DND-41 (cell line): ENCODE measurements at regions not wholly inside any gene's neighbourhood (a gene's known extent, or its start where the extent isn't known, plus 50 kb on each side); places are given as distances from the start of the nearest gene placed in this dataset.

ENCODE experiments used
- ATAC-seq: fragments of 200-7000 bp; cut with Tn5 transposase; 3 replicates; pipeline ENCODE4 v1.9.1; 2021; ENCODE audit warnings: low read depth; ENCODE audit not compliant: insufficient read depth
- DNase-seq: peaks from one replicate; pipeline ENCODE4 v3.0.0-alpha.2; 2020
- H2AFZ ChIP-seq: 2 replicates; pipeline ENCODE4 v1.6.0; 2012; ENCODE audit warnings: low read depth, low read length
- H3K27ac ChIP-seq: 2 replicates; pipeline ENCODE4 v1.5.1; 2012; ENCODE audit warnings: low read length, inconsistent platforms
- H3K27me3 ChIP-seq: fragments of 200-600 bp; sonication (generic); 2 replicates; pipeline ENCODE4 v1.6.0; 2012; ENCODE audit warnings: low read length, mild to moderate bottlenecking, inconsistent platforms; ENCODE audit not compliant: insufficient read depth, poor library complexity
- H3K36me3 ChIP-seq: 2 replicates; pipeline ENCODE4 v1.5.1; 2012; ENCODE audit warnings: low read length, inconsistent platforms; ENCODE audit not compliant: insufficient read depth
- H3K4me1 ChIP-seq: 2 replicates; pipeline ENCODE4 v1.5.1; 2012; ENCODE audit warnings: mild to moderate bottlenecking, low read length; ENCODE audit not compliant: insufficient read depth
- H3K4me2 ChIP-seq: 2 replicates; pipeline ENCODE4 v1.6.0; 2012; ENCODE audit warnings: mild to moderate bottlenecking, moderate library complexity, low read length, inconsistent platforms; ENCODE audit not compliant: insufficient read depth
- H3K4me3 ChIP-seq, 2 experiments: fragments of 200-600 bp in 1 of 2; shearing (Covaris generic) in 1 of 2; 2 replicates each; pipeline ENCODE4 v1.5.1; 2012 to 2016; ENCODE audit warnings: inconsistent platforms in 2 of 2, low read length in 2 of 2, mild to moderate bottlenecking in 2 of 2, low read depth in 1 of 2, moderate library complexity in 1 of 2
- H3K79me2 ChIP-seq: 2 replicates; pipeline ENCODE4 v1.6.0; 2012; ENCODE audit warnings: low read length, inconsistent platforms; ENCODE audit not compliant: insufficient read depth
- H3K9ac ChIP-seq: 2 replicates; pipeline ENCODE4 v1.6.0; 2012; ENCODE audit warnings: low read depth, mild to moderate bottlenecking, inconsistent platforms, low read length, moderate library complexity
- H3K9me3 ChIP-seq: 2 replicates; pipeline ENCODE4 v1.5.1; 2012; ENCODE audit warnings: low read length, moderate library complexity, mild to moderate bottlenecking, inconsistent platforms; ENCODE audit not compliant: insufficient read depth, severe bottlenecking
- H4K20me1 ChIP-seq: 2 replicates; pipeline ENCODE4 v1.6.0; 2012; ENCODE audit warnings: low read length; ENCODE audit not compliant: insufficient read depth
- CTCF ChIP-seq: IDR thresholded peaks from 2 replicates; pipeline ENCODE4 v1.5.1; 2012; ENCODE audit warnings: borderline replicate concordance, low read length, moderate library complexity, mild to moderate bottlenecking; ENCODE audit not compliant: poor library complexity, severe bottlenecking; ENCODE audit errors: extremely low read depth
- EZH2 ChIP-seq: IDR thresholded peaks from 3 replicates; pipeline ENCODE4 v1.6.1; 2012; ENCODE audit warnings: borderline replicate concordance, low read depth, mild to moderate bottlenecking, moderate library complexity, low read length, inconsistent platforms; ENCODE audit not compliant: severe bottlenecking

DNA sequence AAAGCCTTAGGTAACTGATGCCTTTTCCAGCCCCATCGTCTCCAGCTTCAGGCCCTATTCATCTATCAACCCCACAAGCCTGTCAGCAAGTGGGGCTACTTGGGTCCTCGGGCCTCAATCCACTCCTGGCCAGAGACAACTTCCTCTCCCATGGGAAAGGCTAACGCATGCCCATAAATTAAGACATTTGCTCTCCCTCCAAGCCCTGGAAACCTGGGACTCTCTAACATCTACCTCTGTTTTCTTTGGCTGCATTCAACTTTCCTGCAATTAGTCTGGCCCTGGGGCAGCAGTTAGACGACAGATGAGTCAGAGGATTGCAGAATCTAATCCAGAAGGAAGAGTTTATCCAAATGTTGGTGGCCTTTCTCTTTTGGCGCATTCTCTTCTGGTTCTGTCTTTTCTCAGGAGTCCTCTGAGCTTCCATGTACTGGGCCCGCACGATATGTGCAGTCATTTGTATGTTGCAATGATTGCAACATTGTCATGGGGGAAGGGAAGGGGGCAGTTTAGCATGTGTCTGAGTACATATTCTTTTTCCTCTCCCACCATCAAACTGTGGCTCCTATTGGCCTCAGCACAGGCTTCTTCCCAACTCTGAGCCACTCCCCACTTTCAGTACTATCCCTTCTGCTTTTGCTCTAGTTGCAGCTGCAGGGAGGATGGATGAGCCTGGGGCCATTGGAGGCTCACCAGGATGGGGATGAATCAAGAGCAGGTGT, 54.4 kb downstream of the NAV1 start:
- H3K27me3 ChIP-seq = peaks cover 8% of the 10 kb centered on the region
- no peaks in the 10 kb centered on the region for H3K36me3 ChIP-seq
- no peaks in the 10 kb centered on the region for H3K9me3 ChIP-seq
- no peak overlapping the region for H3K4me3 ChIP-seq
- peaks cover 18% of the 10 kb centered on the region for H4K20me1 ChIP-seq
- DNase-seq (no peak), ATAC-seq (no peak)
- no peaks in the 10 kb centered on the region for H3K4me1 ChIP-seq
- no peaks in the 10 kb centered on the region for H3K79me2 ChIP-seq
- no peak for TF ChIP-seq CTCF
- no peak for TF ChIP-seq EZH2
- no peak overlapping the region for H3K27ac ChIP-seq
- H3K4me2 ChIP-seq = no peak overlapping the region
- H2AFZ ChIP-seq = no peak overlapping the region
- no peak overlapping the region for H3K9ac ChIP-seq

GRCh38 chr1:201594575-201595245, 55.8 kb downstream of the NAV1 start:
- Histone ChIP-seq H3K27me3 (peaks cover 8% of the 10 kb centered on the region), H3K27ac (no peak overlapping the region), H2AFZ (no peak overlapping the region), H3K4me2 (no peak overlapping the region), H3K4me3 (no peak overlapping the region), H3K36me3 (no peaks in the 10 kb centered on the region), H3K9me3 (no peaks in the 10 kb centered on the region), H4K20me1 (peaks cover 20% of the 10 kb centered on the region), H3K4me1 (no peaks in the 10 kb centered on the region), H3K9ac (no peak overlapping the region), H3K79me2 (no peaks in the 10 kb centered on the region)
- ATAC-seq (peak; percentile 80), DNase-seq (peak; percentile 57)
- TF ChIP-seq EZH2 = no peak
- TF ChIP-seq CTCF = no peak

DNA sequence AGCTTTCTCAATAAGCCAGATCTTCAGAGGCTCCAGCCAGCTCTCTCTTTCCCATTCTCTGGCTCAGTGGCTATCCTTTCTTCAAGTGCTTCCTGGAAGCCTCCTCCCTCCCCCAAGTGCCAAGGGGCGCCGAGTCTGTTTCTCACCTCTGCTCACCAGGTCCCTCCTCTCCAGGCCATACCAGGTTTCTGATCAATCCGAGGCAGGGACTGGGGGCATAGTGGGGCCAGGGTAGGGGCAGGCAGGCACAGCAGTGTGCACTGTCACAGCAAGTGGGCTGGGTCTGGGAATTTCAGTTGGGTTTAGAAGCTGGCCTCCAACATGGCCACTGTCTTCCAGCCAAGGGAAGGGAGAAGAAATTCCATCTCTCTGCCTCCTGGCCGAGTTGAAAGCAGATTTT, 56.5 kb downstream of the NAV1 start:
- Histone ChIP-seq H3K4me3 (no peak overlapping the region), H3K36me3 (no peaks in the 10 kb centered on the region), H3K27ac (no peak overlapping the region), H3K4me2 (no peak overlapping the region), H3K27me3 (peaks cover 12% of the 10 kb centered on the region), H3K4me1 (no peaks in the 10 kb centered on the region), H3K79me2 (no peaks in the 10 kb centered on the region), H3K9ac (no peak overlapping the region), H2AFZ (no peak overlapping the region), H3K9me3 (no peaks in the 10 kb centered on the region), H4K20me1 (peaks cover 20% of the 10 kb centered on the region)
- DNase-seq (no peak), ATAC-seq (no peak)
- TF ChIP-seq EZH2 (no peak), CTCF (no peak)
